ENCODE measurements at regions not wholly inside any gene's neighbourhood (a gene's known extent, or its start where the extent isn't known, plus 50 kb on each side); places are given as distances from the start of the nearest gene placed in this dataset.

DNA sequence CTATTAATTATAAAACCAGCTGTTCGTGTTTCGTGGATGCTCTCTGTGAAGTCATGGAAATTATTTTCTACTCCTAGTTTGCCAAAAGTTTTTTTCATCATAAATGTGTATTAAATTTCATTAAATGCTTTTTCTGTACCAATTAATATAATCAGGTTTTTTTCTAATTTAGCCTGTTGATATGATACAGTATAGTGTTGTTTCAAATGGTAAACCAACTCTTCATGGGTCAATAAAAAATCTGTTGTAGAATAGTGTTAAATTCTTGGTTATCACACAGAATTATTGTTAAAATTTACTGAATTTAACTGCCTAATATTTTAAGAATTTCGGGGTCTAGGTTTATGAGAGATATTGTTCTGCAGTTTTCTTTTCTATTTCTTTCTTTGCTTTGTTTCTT, 505.9 kb upstream of the MANEA start:
- no peak for DNase-seq (ENCODE audit: low read depth)
- TF ChIP-seq, protein P1, sequence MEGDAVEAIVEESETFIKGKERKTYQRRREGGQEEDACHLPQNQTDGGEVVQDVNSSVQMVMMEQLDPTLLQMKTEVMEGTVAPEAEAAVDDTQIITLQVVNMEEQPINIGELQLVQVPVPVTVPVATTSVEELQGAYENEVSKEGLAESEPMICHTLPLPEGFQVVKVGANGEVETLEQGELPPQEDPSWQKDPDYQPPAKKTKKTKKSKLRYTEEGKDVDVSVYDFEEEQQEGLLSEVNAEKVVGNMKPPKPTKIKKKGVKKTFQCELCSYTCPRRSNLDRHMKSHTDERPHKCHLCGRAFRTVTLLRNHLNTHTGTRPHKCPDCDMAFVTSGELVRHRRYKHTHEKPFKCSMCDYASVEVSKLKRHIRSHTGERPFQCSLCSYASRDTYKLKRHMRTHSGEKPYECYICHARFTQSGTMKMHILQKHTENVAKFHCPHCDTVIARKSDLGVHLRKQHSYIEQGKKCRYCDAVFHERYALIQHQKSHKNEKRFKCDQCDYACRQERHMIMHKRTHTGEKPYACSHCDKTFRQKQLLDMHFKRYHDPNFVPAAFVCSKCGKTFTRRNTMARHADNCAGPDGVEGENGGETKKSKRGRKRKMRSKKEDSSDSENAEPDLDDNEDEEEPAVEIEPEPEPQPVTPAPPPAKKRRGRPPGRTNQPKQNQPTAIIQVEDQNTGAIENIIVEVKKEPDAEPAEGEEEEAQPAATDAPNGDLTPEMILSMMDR (IDR thresholded peaks at IDR 0.05; ENCODE audit: low read length, missing control alignments): no peak
- no peak overlapping the region for H3K4me3 ChIP-seq (replicated peaks; ENCODE audit: low read depth, low read length)

DNA sequence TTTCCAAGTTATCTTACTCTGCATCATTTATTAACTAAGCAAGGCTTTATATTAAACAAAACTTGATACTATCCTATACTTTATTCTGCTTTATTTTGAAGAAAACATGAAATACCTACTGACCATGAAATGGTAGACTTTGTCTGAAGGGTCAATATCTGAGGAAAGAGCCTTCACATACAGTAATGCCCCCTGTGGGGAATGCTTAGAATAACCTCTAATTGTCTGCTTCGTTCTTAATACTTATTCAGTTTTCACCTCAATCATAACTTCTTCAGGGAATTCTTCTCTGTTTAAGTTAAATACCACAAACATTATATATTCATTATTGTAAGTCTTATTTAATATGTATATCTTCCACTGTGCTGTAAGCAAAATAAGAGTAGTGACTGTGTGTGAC, 498.9 kb upstream of the MANEA start:
- no peak overlapping the region for H3K4me3 ChIP-seq (replicated peaks; ENCODE audit: low read depth, low read length)
- TF ChIP-seq, protein P1 (IDR thresholded peaks at IDR 0.05; ENCODE audit: low read length, missing control alignments): no peak
- no peak for DNase-seq (ENCODE audit: low read depth)

DNA sequence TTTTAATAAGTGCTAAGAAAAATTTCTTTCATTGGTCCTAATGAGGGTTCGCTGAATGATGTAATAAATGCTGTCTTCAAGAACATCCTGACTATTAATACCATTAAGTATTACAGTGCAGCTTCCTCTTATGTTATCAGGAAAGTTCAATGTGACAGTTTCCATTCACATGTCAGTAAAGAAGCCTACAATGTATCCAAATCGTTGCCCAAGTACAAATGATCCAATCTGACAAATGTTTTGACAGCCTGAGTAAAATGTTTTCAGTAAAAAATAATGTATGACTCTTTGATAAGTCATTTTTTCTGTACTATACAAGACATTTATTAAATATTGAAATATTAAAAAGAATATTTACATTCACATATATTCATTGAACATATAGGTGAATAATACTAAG, 496.1 kb upstream of the MANEA start:
- DNase-seq (ENCODE audit: low read depth): no peak
- no peak overlapping the region for H3K4me3 ChIP-seq (replicated peaks; ENCODE audit: low read depth, low read length)
- TF ChIP-seq, protein P1 (IDR thresholded peaks at IDR 0.05; ENCODE audit: low read length, missing control alignments): no peak

DNA sequence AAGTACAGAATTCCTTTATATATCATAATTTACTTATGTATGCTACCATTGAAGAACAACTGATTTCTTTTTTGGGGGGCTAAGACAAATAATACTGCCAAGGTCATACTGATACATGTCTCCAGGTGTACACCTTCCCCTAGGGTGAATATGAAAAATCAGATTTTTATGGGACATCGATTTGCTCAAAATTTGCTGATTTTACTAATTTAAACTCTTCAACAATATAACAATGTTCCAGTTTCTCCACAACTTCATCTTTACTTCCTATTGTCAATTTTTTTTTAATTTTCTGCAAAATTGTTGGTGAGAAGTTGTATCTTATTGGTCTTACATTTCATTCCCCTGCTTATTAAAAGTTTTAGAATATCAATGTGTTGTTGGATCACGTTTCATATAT, 495.4 kb upstream of the MANEA start:
- H3K4me3 ChIP-seq (replicated peaks; ENCODE audit: low read depth, low read length): no peak overlapping the region
- TF ChIP-seq, protein P1 (IDR thresholded peaks at IDR 0.05; ENCODE audit: low read length, missing control alignments): no peak
- DNase-seq (ENCODE audit: low read depth): no peak

DNA sequence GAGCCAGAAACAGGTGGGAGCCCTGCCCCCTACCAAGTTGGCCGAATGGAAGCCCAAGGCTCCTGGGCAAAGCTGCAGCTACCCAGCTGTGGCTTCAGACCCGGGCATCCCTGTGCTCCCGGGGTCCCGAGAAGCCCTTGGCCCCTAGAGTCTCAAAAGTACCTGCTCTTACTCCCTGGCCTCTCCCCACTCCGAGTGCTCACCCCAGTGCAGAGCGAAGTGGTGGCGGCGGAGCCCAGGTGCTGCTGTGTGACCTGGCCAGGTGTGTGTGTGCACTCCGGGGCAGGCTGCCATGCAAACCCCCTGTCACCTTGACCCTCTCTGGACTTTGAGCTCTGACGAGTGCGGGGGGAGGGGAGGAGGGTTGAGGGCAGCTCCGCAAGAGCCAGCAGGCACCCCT, 493.8 kb upstream of the MANEA start:
- TF ChIP-seq, protein P1 (IDR thresholded peaks at IDR 0.05; ENCODE audit: low read length, missing control alignments): no peak
- DNase-seq (ENCODE audit: low read depth): no peak
- no peak overlapping the region for H3K4me3 ChIP-seq (replicated peaks; ENCODE audit: low read depth, low read length)

DNA sequence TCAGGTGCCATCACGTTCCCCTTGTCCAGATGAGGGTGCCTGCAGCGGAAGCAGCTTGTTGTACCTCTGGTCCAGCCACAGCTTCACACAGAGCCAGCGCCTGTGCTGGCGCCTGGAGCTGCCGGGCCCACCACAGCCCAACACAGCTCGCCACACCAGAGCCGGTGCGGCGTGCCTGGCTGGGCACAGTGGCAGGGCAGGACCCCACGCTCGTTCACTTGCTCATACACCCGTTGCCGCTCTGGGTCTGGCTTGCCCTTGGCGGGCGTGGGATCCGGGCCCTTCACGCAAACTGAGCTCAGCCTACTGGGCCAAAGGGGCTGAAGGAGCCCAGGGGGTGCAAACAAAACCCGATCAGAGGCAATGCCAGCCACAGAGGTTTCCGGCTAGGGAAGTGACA, 492.5 kb upstream of the MANEA start:
- no peak for DNase-seq (ENCODE audit: low read depth)
- H3K4me3 ChIP-seq (replicated peaks; ENCODE audit: low read depth, low read length): no peak overlapping the region
- TF ChIP-seq, protein P1 (IDR thresholded peaks at IDR 0.05; ENCODE audit: low read length, missing control alignments): no peak

DNA sequence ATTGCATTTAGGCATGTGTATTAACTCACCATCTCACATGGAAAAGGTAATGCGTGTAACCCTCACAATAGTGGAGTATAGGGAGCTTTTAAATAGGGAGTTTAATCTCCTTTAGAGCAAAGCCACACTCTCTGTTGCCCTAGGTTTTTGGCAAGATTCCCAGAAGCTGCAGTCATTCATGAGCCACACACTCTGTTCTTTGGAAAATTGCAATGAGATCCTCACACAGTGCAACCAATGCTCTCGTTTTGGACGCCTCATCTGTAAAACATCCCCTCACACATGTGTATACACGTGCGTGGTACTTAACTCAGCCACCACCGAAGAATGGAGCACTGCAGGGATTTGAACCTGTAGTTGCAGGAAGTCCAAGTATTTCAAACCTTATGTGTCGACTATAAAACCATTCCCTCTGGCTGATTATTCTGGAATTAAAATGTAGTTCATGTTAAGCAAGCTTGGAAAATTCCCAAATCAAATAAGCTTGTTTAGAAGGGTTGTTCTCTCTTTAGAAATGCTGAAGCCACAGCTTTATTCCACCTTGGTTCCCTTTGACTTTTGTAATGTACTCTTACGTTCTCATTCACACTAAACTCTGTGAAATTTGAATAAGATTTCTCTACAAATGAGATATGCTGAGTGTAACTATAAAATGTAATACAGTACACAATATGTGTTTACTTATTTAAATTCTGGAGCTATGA, 489.8 kb upstream of the MANEA start:
- DNase-seq (ENCODE audit: low read depth): peak; percentile 71
- TF ChIP-seq, protein P1 (IDR thresholded peaks at IDR 0.05; ENCODE audit: low read length, missing control alignments): no peak
- H3K4me3 ChIP-seq (replicated peaks; ENCODE audit: low read depth, low read length): no peak overlapping the region

All from fibroblast of pulmonary artery (primary cell).